ENCODE measurements at regions not wholly inside any gene's neighbourhood (a gene's known extent, or its start where the extent isn't known, plus 50 kb on each side); places are given as distances from the start of the nearest gene placed in this dataset.

- Histone ChIP-seq H3K79me2 (no peaks in the 10 kb centered on the region), H3K9me3 (ENCODE audit: control insufficient read depth, low read length) (no peaks in the 10 kb centered on the region), H3K4me2 (ENCODE audit: low read length) (no peak overlapping the region), H3K27ac (no peak overlapping the region), H3K4me1 (no peaks in the 10 kb centered on the region), H3K9ac (no peak overlapping the region), H3K27me3 (ENCODE audit: control insufficient read depth, insufficient read depth, low read length) (no peaks in the 10 kb centered on the region), H3K4me3 (ENCODE audit: low read depth, low read length) (no peak overlapping the region), H3K36me3 (ENCODE audit: control insufficient read depth, insufficient read depth, low read length) (no peaks in the 10 kb centered on the region), H2AFZ (no peak overlapping the region)
- no peak for TF ChIP-seq CTCF (IDR thresholded peaks at IDR 0.05)
Measured at GRCh38 chr3:23076437-23076836, 126.7 kb upstream of the UBE2E2 start.

- no peak overlapping the region for H3K4me3 ChIP-seq (ENCODE audit: low read depth, low read length)
- no peaks in the 10 kb centered on the region for H3K79me2 ChIP-seq
- no peaks in the 10 kb centered on the region for H3K9me3 ChIP-seq (ENCODE audit: control insufficient read depth, low read length)
- H3K36me3 ChIP-seq (ENCODE audit: control insufficient read depth, insufficient read depth, low read length) = no peaks in the 10 kb centered on the region
- no peaks in the 10 kb centered on the region for H3K27me3 ChIP-seq (ENCODE audit: control insufficient read depth, insufficient read depth, low read length)
- no peak overlapping the region for H3K4me2 ChIP-seq (ENCODE audit: low read length)
- TF ChIP-seq CTCF (IDR thresholded peaks at IDR 0.05) = no peak
- no peaks in the 10 kb centered on the region for H3K4me1 ChIP-seq
- H2AFZ ChIP-seq = no peak overlapping the region
- no peak overlapping the region for H3K27ac ChIP-seq
- no peak overlapping the region for H3K9ac ChIP-seq
Measured at GRCh38 chr3:23077126-23077525, 126.0 kb upstream of the UBE2E2 start.

DNA sequence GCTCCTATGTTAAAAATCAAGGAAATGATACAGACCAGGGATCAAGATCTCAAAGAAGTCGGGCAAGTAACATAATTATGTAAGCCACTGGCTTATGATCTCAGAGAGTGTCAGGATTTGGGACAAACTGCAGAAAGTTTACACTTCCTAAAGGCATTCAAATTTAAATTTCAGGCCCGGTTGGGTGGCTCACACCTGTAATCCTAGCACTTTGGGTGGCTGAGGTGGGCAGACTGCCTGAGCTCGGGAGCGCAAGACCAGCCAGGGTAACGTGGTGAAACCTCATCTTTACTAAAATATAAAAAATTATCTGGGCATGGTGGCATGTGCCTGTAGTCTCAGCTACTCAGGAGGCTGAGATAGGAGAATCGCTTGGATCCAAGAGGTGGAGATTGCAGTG lies 124.4 kb upstream of the UBE2E2 start:
- no peak overlapping the region for H3K9ac ChIP-seq
- H3K9me3 ChIP-seq (ENCODE audit: control insufficient read depth, low read length) = no peaks in the 10 kb centered on the region
- H3K36me3 ChIP-seq (ENCODE audit: control insufficient read depth, insufficient read depth, low read length) = no peaks in the 10 kb centered on the region
- H3K4me3 ChIP-seq (ENCODE audit: low read depth, low read length) = no peak overlapping the region
- no peaks in the 10 kb centered on the region for H3K79me2 ChIP-seq
- no peak overlapping the region for H3K4me2 ChIP-seq (ENCODE audit: low read length)
- no peak overlapping the region for H2AFZ ChIP-seq
- H3K27ac ChIP-seq = no peak overlapping the region
- no peaks in the 10 kb centered on the region for H3K4me1 ChIP-seq
- H3K27me3 ChIP-seq (ENCODE audit: control insufficient read depth, insufficient read depth, low read length) = no peaks in the 10 kb centered on the region
- no peak for TF ChIP-seq CTCF (IDR thresholded peaks at IDR 0.05)

DNA sequence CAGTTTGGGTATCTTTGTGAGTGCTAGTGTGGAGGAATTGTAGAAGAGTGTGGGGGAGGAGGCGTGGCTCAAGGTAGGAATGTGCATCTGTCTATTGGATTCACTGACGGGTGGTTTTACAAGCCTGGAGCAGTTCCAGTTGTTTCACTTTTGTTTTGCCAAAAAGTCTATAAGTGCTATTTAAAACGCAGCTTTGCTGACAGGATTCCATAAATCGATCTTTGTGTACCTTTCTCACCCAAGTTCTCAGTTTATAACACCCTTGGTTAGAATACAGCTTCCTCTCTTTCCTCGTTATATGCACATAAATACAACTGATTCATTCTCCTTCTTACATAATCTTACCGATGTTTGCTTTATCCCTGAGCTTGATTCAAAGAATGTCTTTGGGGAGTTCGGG lies 123.2 kb upstream of the UBE2E2 start:
- no peak overlapping the region for H2AFZ ChIP-seq
- no peak overlapping the region for H3K27ac ChIP-seq
- H3K9ac ChIP-seq = no peak overlapping the region
- H3K9me3 ChIP-seq (ENCODE audit: control insufficient read depth, low read length) = no peaks in the 10 kb centered on the region
- no peak overlapping the region for H3K4me2 ChIP-seq (ENCODE audit: low read length)
- no peaks in the 10 kb centered on the region for H3K36me3 ChIP-seq (ENCODE audit: control insufficient read depth, insufficient read depth, low read length)
- H3K27me3 ChIP-seq (ENCODE audit: control insufficient read depth, insufficient read depth, low read length) = no peaks in the 10 kb centered on the region
- TF ChIP-seq CTCF (IDR thresholded peaks at IDR 0.05) = no peak
- H3K4me1 ChIP-seq = no peaks in the 10 kb centered on the region
- no peaks in the 10 kb centered on the region for H3K79me2 ChIP-seq
- no peak overlapping the region for H3K4me3 ChIP-seq (ENCODE audit: low read depth, low read length)

DNA sequence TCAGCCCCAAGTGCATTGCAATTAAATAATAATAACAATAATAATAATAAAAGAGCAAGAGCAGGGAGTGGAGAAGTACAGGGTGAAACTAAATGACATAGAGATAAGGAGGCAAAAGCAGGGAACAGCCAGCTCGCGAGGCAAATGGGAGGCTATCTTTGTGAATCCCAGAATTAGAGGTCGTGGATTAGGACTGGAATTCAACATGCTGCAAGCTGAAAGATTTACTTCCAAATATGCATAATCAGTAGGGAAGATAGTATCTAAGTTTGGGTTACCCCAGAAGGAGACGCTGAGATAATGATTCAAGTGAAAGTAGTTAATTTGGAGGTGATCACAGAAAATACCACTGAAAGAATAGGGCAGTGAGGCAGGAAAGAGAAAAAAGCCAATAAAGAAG lies 119.4 kb upstream of the UBE2E2 start:
- H3K9me3 ChIP-seq (ENCODE audit: control insufficient read depth, low read length) = no peaks in the 10 kb centered on the region
- no peak overlapping the region for H3K27ac ChIP-seq
- TF ChIP-seq CTCF (IDR thresholded peaks at IDR 0.05) = no peak
- H3K27me3 ChIP-seq (ENCODE audit: control insufficient read depth, insufficient read depth, low read length) = no peaks in the 10 kb centered on the region
- H3K36me3 ChIP-seq (ENCODE audit: control insufficient read depth, insufficient read depth, low read length) = no peaks in the 10 kb centered on the region
- no peak overlapping the region for H3K4me3 ChIP-seq (ENCODE audit: low read depth, low read length)
- H3K79me2 ChIP-seq = no peaks in the 10 kb centered on the region
- no peaks in the 10 kb centered on the region for H3K4me1 ChIP-seq
- H3K9ac ChIP-seq = no peak overlapping the region
- no peak overlapping the region for H3K4me2 ChIP-seq (ENCODE audit: low read length)
- no peak overlapping the region for H2AFZ ChIP-seq

All from parathyroid adenoma (tissue), 2 donors.